Skeletal muscle tissue (tissue), 3 donors: ENCODE measurements at regions not wholly inside any gene's neighbourhood (a gene's known extent, or its start where the extent isn't known, plus 50 kb on each side); places are given as distances from the start of the nearest gene placed in this dataset.

ENCODE experiments used
- H3K27ac ChIP-seq: one replicate; pipeline ENCODE4 v1.7.0; 2013; ENCODE audit warnings: mild to moderate bottlenecking, low read depth, low read length, inconsistent platforms
- H3K27me3 ChIP-seq, 3 donors: one replicate each; pipeline ENCODE4 v1.7.0; 2013; ENCODE audit warnings: low read length in 3 of 3; ENCODE audit not compliant: control insufficient read depth in 3 of 3, insufficient read depth in 3 of 3
- H3K36me3 ChIP-seq, 3 donors: one replicate each; pipeline ENCODE4 v1.7.0; 2013; ENCODE audit warnings: low read length in 3 of 3; ENCODE audit not compliant: control insufficient read depth in 3 of 3, insufficient read depth in 3 of 3
- H3K4me1 ChIP-seq, 3 donors: one replicate each; pipeline ENCODE4 v1.7.0; 2013; ENCODE audit warnings: low read length in 3 of 3, mild to moderate bottlenecking in 3 of 3; ENCODE audit not compliant: control insufficient read depth in 3 of 3, insufficient read depth in 3 of 3
- H3K4me3 ChIP-seq, 3 donors: one replicate each; pipeline ENCODE4 v1.7.0; 2013; ENCODE audit warnings: low read length in 3 of 3
- H3K9ac ChIP-seq, 3 donors: one replicate each; pipeline ENCODE4 v1.7.0; 2013; ENCODE audit warnings: low read length in 3 of 3, mild to moderate bottlenecking in 3 of 3, moderate library complexity in 2 of 3, low read depth in 1 of 3
- H3K9me3 ChIP-seq, 3 donors: one replicate each; pipeline ENCODE4 v1.7.0; 2013; ENCODE audit warnings: low read length in 3 of 3; ENCODE audit not compliant: control insufficient read depth in 3 of 3
- donor health status: Osteomylitis.

DNA sequence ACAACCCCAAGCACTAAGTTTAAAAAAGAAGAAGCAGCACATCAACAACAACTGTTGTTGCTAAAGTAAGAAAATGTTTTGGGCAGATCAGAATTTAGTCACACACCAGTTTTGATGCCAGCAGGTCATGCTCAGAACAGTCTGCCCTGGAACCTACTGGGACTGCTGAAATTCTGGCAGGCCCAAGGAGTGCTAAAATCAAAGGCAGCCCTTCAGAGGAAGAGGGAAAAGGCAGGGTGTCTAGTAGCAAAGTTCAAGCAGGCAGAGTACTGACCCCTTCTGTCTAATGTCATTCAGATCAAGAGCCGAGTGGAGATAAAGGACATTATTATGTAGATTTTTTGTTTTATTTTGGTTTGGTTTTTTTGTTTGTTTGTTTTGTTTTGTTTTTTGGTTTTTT, 96.6 kb upstream of the LOC128125822 start:
- peaks cover 0 to 11% (median 0%) of the 10 kb centered on the region in 3 donors for H3K4me1 ChIP-seq

DNA sequence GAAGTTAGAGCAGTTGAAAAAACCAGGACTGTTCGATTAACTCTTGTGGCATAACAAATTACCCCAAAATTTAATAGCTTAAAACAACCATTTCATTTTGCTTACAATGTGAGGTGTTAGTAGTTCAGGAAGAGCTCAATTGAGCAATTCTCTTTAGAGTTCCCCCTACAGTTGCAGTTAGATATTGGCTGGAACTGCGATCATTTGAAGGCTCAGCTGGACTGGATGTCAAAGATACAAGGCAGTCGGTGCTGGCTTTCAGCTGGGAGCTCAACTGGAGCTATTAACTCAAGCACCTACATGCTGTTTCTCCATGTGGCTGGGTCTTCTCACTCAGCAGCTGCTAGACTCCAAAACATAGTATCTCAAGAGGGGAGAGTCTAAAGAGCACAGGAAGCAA, 96.0 kb upstream of the LOC128125822 start:
- no peak overlapping the region for H3K4me3 ChIP-seq
- H3K4me1 ChIP-seq, result peaks cover 0 to 11% (median 0%) of the 10 kb centered on the region in 3 donors
- H3K9ac ChIP-seq, result peak overlapping the region; percentile 10 to 73 (median 27)
- H3K9me3 ChIP-seq, result peaks cover 0 to 3% (median 0%) of the 10 kb centered on the region in 3 donors
- H3K36me3 ChIP-seq, result no peaks in the 10 kb centered on the region
- H3K27me3 ChIP-seq, result no peaks in the 10 kb centered on the region
- H3K27ac ChIP-seq, result peak overlapping the region; percentile 98

More for the DNA sequence above, 96.6 kb upstream of the LOC128125822 start:
- Histone ChIP-seq H3K4me3 (peak overlapping the region in 1 of 3 donors; percentile 20), H3K9me3 (peaks cover 0 to 3% (median 0%) of the 10 kb centered on the region in 3 donors), H3K9ac (peak overlapping the region; percentile 27 to 73 (median 63)), H3K27me3 (no peaks in the 10 kb centered on the region), H3K27ac (peak overlapping the region; percentile 98), H3K36me3 (no peaks in the 10 kb centered on the region)

DNA sequence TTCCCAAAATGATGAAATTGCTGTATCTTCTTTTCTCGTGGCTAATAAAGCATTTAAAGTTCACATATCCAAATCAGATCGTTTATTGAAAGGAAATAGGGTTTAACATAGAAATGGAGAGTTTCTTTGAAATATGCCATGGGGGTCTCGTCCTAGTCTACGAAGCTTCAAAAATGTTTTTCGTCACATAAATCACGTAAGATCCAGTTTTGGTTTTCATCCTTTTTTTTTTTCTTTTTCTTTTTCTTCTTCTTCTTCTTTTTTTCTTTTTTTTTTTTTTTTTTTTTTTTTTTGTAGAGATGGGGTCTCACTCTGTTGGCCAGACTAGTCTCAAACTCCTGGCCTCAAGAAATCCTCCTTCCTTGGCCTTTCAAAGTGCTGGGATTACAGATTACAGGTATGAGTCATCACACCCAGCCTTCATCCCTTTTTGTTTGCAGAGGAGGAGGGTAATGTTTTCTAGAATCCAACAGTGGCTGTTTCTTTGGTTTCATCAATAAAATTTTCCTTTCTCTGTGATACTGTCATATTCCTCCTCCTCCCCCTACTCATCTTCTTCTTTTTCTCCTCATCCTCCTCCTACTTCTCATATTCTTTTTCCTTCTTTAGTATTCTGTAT, 94.7 kb upstream of the LOC128125822 start:
- no peak overlapping the region for H3K4me3 ChIP-seq
- H3K9ac ChIP-seq, result no peak overlapping the region
- H3K27ac ChIP-seq, result no peak overlapping the region
- H3K36me3 ChIP-seq, result no peaks in the 10 kb centered on the region
- H3K27me3 ChIP-seq, result no peaks in the 10 kb centered on the region
- peaks cover 0 to 11% (median 0%) of the 10 kb centered on the region in 3 donors for H3K4me1 ChIP-seq
- no peaks in the 10 kb centered on the region for H3K9me3 ChIP-seq

DNA sequence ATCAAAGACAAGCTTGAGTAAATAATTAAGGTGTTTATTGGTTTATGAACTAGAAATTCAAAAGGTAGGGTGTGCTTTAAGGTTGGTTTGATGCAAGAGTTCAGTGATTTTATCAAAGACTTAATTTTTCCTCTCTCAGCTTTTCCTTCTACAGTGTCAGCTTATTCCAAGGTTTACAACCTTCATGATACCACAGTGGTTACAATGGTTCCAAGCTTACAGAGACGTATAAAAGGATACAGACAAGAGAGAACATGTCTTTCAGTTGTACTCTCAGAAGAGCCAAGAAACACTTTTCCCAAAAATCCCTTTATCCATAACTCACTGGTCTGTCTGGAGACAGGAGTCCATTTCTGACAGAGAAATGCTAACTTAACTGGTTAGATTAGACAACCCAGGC, 93.5 kb upstream of the LOC128125822 start:
- peaks cover 0 to 11% (median 0%) of the 10 kb centered on the region in 3 donors for H3K4me1 ChIP-seq

DNA sequence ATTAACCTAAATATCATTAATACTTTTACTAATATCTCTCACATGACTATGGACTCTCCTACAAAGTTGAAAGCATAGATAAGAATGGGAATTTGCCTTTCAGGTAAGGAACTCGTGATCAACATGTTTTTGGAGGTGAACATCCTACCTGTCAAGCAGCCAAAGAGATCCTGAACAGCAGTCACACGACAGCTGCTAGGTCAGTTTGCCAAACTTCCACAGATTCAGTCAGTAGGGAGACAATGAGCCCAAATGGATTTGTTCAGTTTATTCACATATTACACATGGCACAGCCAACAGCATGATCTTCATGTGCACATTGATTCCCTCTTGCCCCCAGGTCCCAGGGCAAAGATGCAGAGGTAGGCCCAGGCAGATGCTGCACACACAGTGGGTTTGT, 86.1 kb upstream of the LOC128125822 start:
- Histone ChIP-seq H3K36me3 (no peaks in the 10 kb centered on the region), H3K9me3 (no peaks in the 10 kb centered on the region), H3K4me1 (peaks cover 0 to 4% (median 0%) of the 10 kb centered on the region in 3 donors), H3K27me3 (no peaks in the 10 kb centered on the region), H3K4me3 (no peak overlapping the region), H3K9ac (no peak overlapping the region), H3K27ac (no peak overlapping the region)

More for the DNA sequence above, 93.5 kb upstream of the LOC128125822 start:
- Histone ChIP-seq H3K9ac (no peak overlapping the region), H3K36me3 (no peaks in the 10 kb centered on the region), H3K27me3 (no peaks in the 10 kb centered on the region), H3K27ac (no peak overlapping the region), H3K4me3 (no peak overlapping the region), H3K9me3 (no peaks in the 10 kb centered on the region)

DNA sequence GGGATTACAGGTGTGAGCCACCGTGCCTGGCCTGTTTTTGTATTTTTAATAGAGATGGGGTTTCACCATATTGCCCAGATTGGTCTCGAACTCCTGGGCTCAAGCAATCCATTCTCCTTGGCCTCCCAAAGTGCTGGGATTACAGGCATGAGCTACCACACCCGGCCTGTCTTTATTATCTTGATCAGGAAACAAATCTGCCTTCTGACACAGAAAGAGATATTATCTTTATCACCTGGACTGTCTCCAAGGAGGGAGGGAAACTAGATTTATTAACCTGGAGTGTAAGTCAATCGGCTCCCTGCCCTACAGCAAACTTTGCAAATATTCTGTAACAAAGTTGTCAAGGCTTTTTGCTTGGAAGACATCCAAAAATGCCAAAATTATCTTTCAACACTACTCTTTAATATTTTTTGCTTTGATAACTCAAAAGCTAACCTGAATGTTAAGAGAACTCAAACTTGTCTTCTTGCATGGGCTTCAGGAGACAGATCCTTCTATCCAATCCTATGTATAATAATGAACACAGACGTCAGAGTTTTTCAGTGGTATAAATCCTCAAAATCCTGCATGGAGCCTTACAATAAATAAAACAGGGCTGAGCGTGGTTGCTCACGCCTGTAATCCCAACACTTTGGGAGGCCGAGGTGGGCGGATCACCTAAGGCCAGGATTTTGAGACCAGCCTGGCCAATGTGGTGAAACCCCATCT, 85.0 kb upstream of the LOC128125822 start:
- H3K4me3 ChIP-seq, result no peak overlapping the region
- H3K9ac ChIP-seq, result no peak overlapping the region
- peaks cover 0 to 4% (median 0%) of the 10 kb centered on the region in 3 donors for H3K4me1 ChIP-seq
- no peaks in the 10 kb centered on the region for H3K27me3 ChIP-seq
- no peaks in the 10 kb centered on the region for H3K36me3 ChIP-seq
- H3K9me3 ChIP-seq, result no peaks in the 10 kb centered on the region
- H3K27ac ChIP-seq, result no peak overlapping the region

DNA sequence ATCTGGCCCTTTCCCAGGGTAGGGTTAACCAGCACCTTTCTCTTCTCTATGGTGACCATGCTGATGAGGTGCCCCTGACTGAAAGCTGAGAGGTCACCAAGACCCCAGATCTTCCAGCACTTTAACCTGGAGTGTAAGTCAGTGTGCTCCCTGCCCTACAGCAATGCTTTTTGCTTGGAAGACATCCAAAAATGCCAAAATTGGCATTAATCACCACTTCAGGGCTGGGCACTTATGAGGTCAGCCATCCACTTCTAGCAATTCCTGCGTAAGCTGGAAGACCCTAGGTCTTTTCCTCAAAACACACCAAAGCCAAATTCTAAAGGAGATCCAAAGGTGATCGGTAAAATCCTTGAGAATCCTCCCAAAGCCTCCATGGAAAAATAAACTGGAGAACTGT, 81.2 kb upstream of the LOC128125822 start:
- Histone ChIP-seq H3K27ac (no peak overlapping the region), H3K4me3 (no peak overlapping the region), H3K27me3 (no peaks in the 10 kb centered on the region), H3K9me3 (no peaks in the 10 kb centered on the region), H3K36me3 (no peaks in the 10 kb centered on the region), H3K4me1 (peaks cover 0 to 3% (median 3%) of the 10 kb centered on the region in 3 donors), H3K9ac (no peak overlapping the region)

DNA sequence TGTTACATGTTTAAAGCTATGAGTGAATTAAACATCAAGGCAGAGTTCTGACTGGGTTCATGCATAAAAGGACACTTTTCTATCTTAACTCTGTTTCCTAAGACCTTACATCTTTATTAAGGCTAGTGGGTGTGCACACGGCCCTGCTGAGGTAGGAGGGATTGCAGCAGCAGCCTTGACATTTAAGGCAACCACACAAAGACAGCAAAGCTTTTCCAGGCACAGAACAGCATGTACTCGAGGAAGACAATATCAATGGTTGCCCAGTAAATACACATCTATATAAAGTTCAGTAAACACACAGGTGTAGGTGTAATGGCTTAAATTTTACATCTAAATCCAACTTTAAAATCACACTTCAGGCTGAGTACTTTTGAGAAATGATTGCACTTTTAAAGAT, 79.8 kb upstream of the LOC128125822 start:
- no peak overlapping the region for H3K4me3 ChIP-seq
- H3K4me1 ChIP-seq, result peaks cover 0 to 3% (median 0%) of the 10 kb centered on the region in 3 donors
- H3K9ac ChIP-seq, result peak overlapping the region in 1 of 3 donors; percentile 14
- no peaks in the 10 kb centered on the region for H3K36me3 ChIP-seq
- no peaks in the 10 kb centered on the region for H3K9me3 ChIP-seq
- no peak overlapping the region for H3K27ac ChIP-seq
- no peaks in the 10 kb centered on the region for H3K27me3 ChIP-seq

DNA sequence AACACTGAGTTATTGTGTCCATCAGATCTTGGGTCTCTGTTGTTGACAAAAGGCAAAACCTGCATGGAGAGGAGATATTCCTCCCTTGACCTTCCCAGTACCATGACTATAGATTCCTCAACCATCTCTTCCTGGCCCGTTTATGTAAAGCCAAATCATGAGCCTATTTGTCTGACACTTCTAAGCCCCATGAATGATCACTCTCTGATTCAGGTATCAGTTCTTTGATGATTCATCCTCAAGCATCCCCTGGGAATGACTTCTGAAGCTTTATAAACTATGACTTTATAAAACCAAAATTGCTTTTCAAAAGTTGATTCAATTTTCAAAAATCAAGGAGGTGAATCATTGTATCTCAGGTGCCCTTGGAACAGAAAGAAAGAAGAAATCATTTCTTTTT, 78.7 kb upstream of the LOC128125822 start:
- H3K36me3 ChIP-seq, result no peaks in the 10 kb centered on the region
- no peaks in the 10 kb centered on the region for H3K9me3 ChIP-seq
- no peak overlapping the region for H3K9ac ChIP-seq
- H3K27ac ChIP-seq, result no peak overlapping the region
- peaks cover 0 to 3% (median 0%) of the 10 kb centered on the region in 3 donors for H3K4me1 ChIP-seq
- H3K4me3 ChIP-seq, result no peak overlapping the region
- H3K27me3 ChIP-seq, result no peaks in the 10 kb centered on the region

DNA sequence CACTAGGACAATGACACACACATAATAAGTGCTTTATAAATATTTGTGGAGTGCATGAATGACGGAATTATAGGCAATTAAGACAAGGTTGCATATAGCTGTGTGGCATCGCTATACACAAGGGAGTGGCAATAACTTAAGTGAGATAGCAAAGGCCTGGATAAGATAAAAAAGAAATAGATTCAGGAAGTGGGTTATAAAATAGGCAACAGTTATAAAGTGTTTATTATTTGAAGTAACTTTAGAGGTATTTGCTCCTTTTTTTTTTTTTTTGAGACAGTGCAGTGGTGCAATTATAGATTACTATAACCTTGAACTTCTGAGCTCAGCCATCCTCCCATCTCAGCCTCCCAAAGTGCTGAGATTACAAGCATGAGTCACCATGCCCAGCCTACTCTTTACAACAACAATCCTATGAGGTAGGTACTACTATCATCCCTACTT, 75.9 kb upstream of the LOC128125822 start:
- no peaks in the 10 kb centered on the region for H3K9me3 ChIP-seq
- no peaks in the 10 kb centered on the region for H3K36me3 ChIP-seq
- H3K27ac ChIP-seq, result no peak overlapping the region
- no peaks in the 10 kb centered on the region for H3K27me3 ChIP-seq
- H3K4me3 ChIP-seq, result no peak overlapping the region
- no peak overlapping the region for H3K9ac ChIP-seq
- H3K4me1 ChIP-seq, result peaks cover 0 to 3% (median 0%) of the 10 kb centered on the region in 3 donors
